Ishikawa (cell line): ENCODE measurements at regions not wholly inside any gene's neighbourhood (a gene's known extent, or its start where the extent isn't known, plus 50 kb on each side); places are given as distances from the start of the nearest gene placed in this dataset.

ENCODE experiments used
- CREB1 ChIP-seq: IDR thresholded peaks from 2 replicates; pipeline ENCODE4 v1.6.1; 2012; ENCODE audit warnings: low read depth
- EGR1 ChIP-seq: IDR thresholded peaks from 2 replicates; pipeline ENCODE4 v1.6.1; 2012
- EP300 ChIP-seq: IDR thresholded peaks from 2 replicates; pipeline ENCODE4 v1.6.1; 2012; ENCODE audit warnings: borderline replicate concordance
- TAF1 ChIP-seq: IDR thresholded peaks from 2 replicates; pipeline ENCODE4 v1.6.1; 2012; ENCODE audit warnings: low read depth, mild to moderate bottlenecking
- TCF12 ChIP-seq: IDR thresholded peaks from 2 replicates; pipeline ENCODE4 v1.6.1; 2012; ENCODE audit warnings: low read depth
- YY1 ChIP-seq: IDR thresholded peaks from 2 replicates; pipeline ENCODE4 v1.6.1; 2012; ENCODE audit warnings: low read depth
- TF ChIP-seq, protein P1 (sequence below): IDR thresholded peaks from 2 replicates; pipeline ENCODE4 v1.6.1; 2012
- TF ChIP-seq, protein P2 (sequence below): IDR thresholded peaks from 2 replicates; pipeline ENCODE4 v1.6.1; 2012; ENCODE audit warnings: low read depth, mild to moderate bottlenecking
- TF ChIP-seq, protein P3 (sequence below): IDR thresholded peaks from 2 replicates; pipeline ENCODE4 v1.6.1; 2012

DNA sequence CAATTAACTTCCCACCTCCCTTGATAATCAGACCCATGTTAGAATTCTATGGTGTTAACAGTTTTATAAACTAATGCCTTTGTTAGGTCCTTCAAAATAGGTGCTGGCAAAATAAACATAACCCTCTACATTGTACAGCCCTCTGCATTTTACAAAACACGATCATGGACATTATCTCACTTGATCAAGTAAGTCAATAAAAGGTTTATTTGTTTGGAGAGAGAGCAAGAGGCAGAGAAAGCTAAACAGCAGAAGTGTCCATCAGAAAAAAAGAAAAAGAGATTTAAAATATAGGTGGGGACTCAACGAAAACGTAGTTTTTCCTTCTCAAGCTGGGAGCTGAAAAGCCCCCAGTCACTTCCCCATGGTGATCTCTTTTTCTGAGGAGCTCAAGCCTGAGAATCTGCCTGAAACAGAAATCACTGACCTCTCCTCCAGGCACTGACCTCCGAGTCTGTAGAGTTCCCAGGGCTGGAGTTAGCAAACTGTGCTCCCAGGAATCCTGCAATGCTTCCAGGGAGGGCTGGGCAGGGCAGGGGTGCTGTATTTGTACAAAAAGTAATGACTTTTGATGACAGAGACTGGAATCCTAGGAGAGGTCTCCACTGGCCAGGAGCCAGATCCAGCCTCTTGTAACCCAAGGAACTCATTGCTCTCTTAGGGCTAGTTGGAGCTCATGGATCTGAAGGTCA lies 137.8 kb upstream of the KLHL29 start:
- TF ChIP-seq EP300 (no peak), TCF12 (no peak), YY1 (no peak), EGR1 (no peak), CREB1 (no peak), TAF1 (no peak)
- TF ChIP-seq, protein P1, sequence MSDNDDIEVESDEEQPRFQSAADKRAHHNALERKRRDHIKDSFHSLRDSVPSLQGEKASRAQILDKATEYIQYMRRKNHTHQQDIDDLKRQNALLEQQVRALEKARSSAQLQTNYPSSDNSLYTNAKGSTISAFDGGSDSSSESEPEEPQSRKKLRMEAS, result no peak
- TF ChIP-seq, protein P2, sequence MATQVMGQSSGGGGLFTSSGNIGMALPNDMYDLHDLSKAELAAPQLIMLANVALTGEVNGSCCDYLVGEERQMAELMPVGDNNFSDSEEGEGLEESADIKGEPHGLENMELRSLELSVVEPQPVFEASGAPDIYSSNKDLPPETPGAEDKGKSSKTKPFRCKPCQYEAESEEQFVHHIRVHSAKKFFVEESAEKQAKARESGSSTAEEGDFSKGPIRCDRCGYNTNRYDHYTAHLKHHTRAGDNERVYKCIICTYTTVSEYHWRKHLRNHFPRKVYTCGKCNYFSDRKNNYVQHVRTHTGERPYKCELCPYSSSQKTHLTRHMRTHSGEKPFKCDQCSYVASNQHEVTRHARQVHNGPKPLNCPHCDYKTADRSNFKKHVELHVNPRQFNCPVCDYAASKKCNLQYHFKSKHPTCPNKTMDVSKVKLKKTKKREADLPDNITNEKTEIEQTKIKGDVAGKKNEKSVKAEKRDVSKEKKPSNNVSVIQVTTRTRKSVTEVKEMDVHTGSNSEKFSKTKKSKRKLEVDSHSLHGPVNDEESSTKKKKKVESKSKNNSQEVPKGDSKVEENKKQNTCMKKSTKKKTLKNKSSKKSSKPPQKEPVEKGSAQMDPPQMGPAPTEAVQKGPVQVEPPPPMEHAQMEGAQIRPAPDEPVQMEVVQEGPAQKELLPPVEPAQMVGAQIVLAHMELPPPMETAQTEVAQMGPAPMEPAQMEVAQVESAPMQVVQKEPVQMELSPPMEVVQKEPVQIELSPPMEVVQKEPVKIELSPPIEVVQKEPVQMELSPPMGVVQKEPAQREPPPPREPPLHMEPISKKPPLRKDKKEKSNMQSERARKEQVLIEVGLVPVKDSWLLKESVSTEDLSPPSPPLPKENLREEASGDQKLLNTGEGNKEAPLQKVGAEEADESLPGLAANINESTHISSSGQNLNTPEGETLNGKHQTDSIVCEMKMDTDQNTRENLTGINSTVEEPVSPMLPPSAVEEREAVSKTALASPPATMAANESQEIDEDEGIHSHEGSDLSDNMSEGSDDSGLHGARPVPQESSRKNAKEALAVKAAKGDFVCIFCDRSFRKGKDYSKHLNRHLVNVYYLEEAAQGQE, result no peak
- TF ChIP-seq, protein P3, sequence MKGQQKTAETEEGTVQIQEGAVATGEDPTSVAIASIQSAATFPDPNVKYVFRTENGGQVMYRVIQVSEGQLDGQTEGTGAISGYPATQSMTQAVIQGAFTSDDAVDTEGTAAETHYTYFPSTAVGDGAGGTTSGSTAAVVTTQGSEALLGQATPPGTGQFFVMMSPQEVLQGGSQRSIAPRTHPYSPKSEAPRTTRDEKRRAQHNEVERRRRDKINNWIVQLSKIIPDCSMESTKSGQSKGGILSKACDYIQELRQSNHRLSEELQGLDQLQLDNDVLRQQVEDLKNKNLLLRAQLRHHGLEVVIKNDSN, result no peak
